ENCODE measurements at regions not wholly inside any gene's neighbourhood (a gene's known extent, or its start where the extent isn't known, plus 50 kb on each side); places are given as distances from the start of the nearest gene placed in this dataset.

GRCh38 chr20:17867131-17867925, 101.3 kb downstream of the SNX5 start:
- intact Hi-C loops (cut with DNase I; ENCODE audit: low total_unique reads): no loop called here
- Histone ChIP-seq H3K9me3 (no peaks in the 10 kb centered on the region), H3K27ac (no peak overlapping the region), H3K27me3 (replicated peaks in 1 of 7) (no peaks in the 10 kb centered on the region), H3K36me3 (no peaks in the 10 kb centered on the region), H3K4me1 (peaks cover 0 to 44% (median 20%) of the 10 kb centered on the region in 6 donors), H3K4me3 (no peak overlapping the region)
- no peak for TF ChIP-seq POLR2AphosphoS5 (IDR thresholded peaks at IDR 0.05)
- TF ChIP-seq, protein P1, sequence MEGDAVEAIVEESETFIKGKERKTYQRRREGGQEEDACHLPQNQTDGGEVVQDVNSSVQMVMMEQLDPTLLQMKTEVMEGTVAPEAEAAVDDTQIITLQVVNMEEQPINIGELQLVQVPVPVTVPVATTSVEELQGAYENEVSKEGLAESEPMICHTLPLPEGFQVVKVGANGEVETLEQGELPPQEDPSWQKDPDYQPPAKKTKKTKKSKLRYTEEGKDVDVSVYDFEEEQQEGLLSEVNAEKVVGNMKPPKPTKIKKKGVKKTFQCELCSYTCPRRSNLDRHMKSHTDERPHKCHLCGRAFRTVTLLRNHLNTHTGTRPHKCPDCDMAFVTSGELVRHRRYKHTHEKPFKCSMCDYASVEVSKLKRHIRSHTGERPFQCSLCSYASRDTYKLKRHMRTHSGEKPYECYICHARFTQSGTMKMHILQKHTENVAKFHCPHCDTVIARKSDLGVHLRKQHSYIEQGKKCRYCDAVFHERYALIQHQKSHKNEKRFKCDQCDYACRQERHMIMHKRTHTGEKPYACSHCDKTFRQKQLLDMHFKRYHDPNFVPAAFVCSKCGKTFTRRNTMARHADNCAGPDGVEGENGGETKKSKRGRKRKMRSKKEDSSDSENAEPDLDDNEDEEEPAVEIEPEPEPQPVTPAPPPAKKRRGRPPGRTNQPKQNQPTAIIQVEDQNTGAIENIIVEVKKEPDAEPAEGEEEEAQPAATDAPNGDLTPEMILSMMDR (IDR thresholded peaks at IDR 0.05 in 8 of 11, conservative IDR thresholded peaks at IDR 0.05 in 3 of 11): no peak
- WGBS, 5 donors: 66 to 77% (median 73%) methylated on average over 10 of the region's 10 CpGs
- peak; percentile 49 for DNase-seq

GRCh38 chr20:17866234-17867001, 102.2 kb downstream of the SNX5 start:
- H3K27ac ChIP-seq: no peak overlapping the region
- peak; percentile 53 for DNase-seq
- 86 to 95% (median 91%) methylated on average over 7 of the region's 7 CpGs for WGBS, 5 donors
- H3K27me3 ChIP-seq (replicated peaks in 1 of 7): no peaks in the 10 kb centered on the region
- no peaks in the 10 kb centered on the region for H3K9me3 ChIP-seq
- H3K4me1 ChIP-seq: peaks cover 0 to 47% (median 16%) of the 10 kb centered on the region in 6 donors
- TF ChIP-seq POLR2AphosphoS5 (IDR thresholded peaks at IDR 0.05) (no peak), POLR2A (IDR thresholded peaks at IDR 0.05) (no peak)
- TF ChIP-seq, protein P1 (IDR thresholded peaks at IDR 0.05 in 8 of 11, conservative IDR thresholded peaks at IDR 0.05 in 3 of 11): no peak
- no peaks in the 10 kb centered on the region for H3K36me3 ChIP-seq
- no peak overlapping the region for H3K4me3 ChIP-seq
- intact Hi-C loops (cut with DNase I; ENCODE audit: low total_unique reads): no loop called here

- peak in 2 of 3 donors; percentile 64 to 74 for TF ChIP-seq POLR2AphosphoS5 (IDR thresholded peaks at IDR 0.05)
- TF ChIP-seq POLR2A (IDR thresholded peaks at IDR 0.05): no peak
- TF ChIP-seq, protein P1 (IDR thresholded peaks at IDR 0.05 in 8 of 11, conservative IDR thresholded peaks at IDR 0.05 in 3 of 11): no peak
- 66 to 79% (median 75%) methylated on average over 11 of the region's 11 CpGs for WGBS, 5 donors
These were observed 104.9 kb downstream of the SNX5 start for GRCh38 chr20:17863577-17864292.

More at GRCh38 chr20:17863577-17864292, 104.9 kb downstream of the SNX5 start:
- H3K9me3 ChIP-seq: no peaks in the 10 kb centered on the region
- no peak overlapping the region for H3K4me3 ChIP-seq
- H3K4me1 ChIP-seq: peaks cover 19 to 68% (median 34%) of the 10 kb centered on the region in 6 donors
- H3K27me3 ChIP-seq (replicated peaks in 1 of 7): no peaks in the 10 kb centered on the region
- intact Hi-C loops (cut with DNase I; ENCODE audit: low total_unique reads): no loop called here
- no peaks in the 10 kb centered on the region for H3K36me3 ChIP-seq
- no peak overlapping the region for H3K27ac ChIP-seq
- peak; percentile 68 for DNase-seq
